Endothelial cell of umbilical vein (primary cell): ENCODE measurements at regions not wholly inside any gene's neighbourhood (a gene's known extent, or its start where the extent isn't known, plus 50 kb on each side); places are given as distances from the start of the nearest gene placed in this dataset.

Source experiments
- BruUV-seq: library from RNA; stranded (reverse); fragments of 400-500 nt; replicated peaks from 2 replicates; lab custom pipeline; 2021; lab: Mats Ljungman, UMichigan
- CTCF ChIA-PET: fragments of 300-600, 350-600 bp; sonication (Branson Sonifier 250); formaldehyde crosslinking; loops from one replicate; lab custom pipeline; 2021; ENCODE audit warnings: antibody characterized with exemption, inconsistent platforms; lab: Charles Lee
- POLR2A ChIA-PET: fragments of 300-600, 350-600 bp; sonication (Branson Sonifier 250); formaldehyde crosslinking; loops from one replicate; lab custom pipeline; 2021; ENCODE audit warnings: antibody characterized with exemption, inconsistent platforms; lab: Charles Lee
- DNase-seq: peaks from one replicate; pipeline ENCODE4 v3.0.0-alpha.2; 2011; ENCODE audit warnings: low read depth, low spot score
- FAIRE-seq: peaks from 2 replicates; lab custom pipeline; 2011; peaks lifted over from hg19 to GRCh38; lab: Jason Lieb, UNC
- H2AFZ ChIP-seq: 2 replicates; pipeline ENCODE4 v1.6.0; 2012; ENCODE audit warnings: low read depth, low read length, control low read depth, inconsistent platforms
- H3K27ac ChIP-seq: 2 replicates; pipeline ENCODE4 v1.5.1; 2011; ENCODE audit warnings: low read depth, mild to moderate bottlenecking, control low read depth, low read length, moderate library complexity; ENCODE audit not compliant: insufficient read depth
- H3K27me3 ChIP-seq, 2 experiments: 2 replicates each; pipeline versions ENCODE4 v1.6.0 to v1.6.1; 2011; ENCODE audit warnings: low read length in 2 of 2, mixed read lengths in 1 of 2; ENCODE audit not compliant: control insufficient read depth in 2 of 2, insufficient read depth in 2 of 2
- H3K36me3 ChIP-seq, 2 experiments: 2 replicates in 1 of 2; 3 replicates in 1 of 2; pipeline ENCODE4 v1.5.1; 2011; ENCODE audit warnings: low read length in 2 of 2, mild to moderate bottlenecking in 1 of 2, moderate library complexity in 1 of 2; ENCODE audit not compliant: control insufficient read depth in 2 of 2, insufficient read depth in 2 of 2; ENCODE audit errors: extremely low read depth in 1 of 2
- H3K4me1 ChIP-seq: 3 replicates; pipeline ENCODE4 v1.5.1; 2011; ENCODE audit warnings: mild to moderate bottlenecking, low read length; ENCODE audit not compliant: control insufficient read depth, insufficient read depth; ENCODE audit errors: extremely low read depth
- H3K4me2 ChIP-seq: 2 replicates; pipeline ENCODE4 v1.6.1; 2011; ENCODE audit warnings: low read length, control low read depth, mixed read lengths; ENCODE audit not compliant: insufficient read depth
- H3K4me3 ChIP-seq, 3 experiments: fragments of 200-600 bp in 1 of 3; sonication (generic), shearing (Covaris generic) in 1 of 3; replicated peaks in 1 of 3; 2 replicates each; pipeline ENCODE4 v1.5.1; 2011 to 2016; ENCODE audit warnings: control low read depth in 3 of 3, low read length in 3 of 3, mild to moderate bottlenecking in 2 of 3, inconsistent platforms in 1 of 3, low read depth in 1 of 3, moderate library complexity in 1 of 3; ENCODE audit not compliant: insufficient read depth in 1 of 3
- H3K79me2 ChIP-seq: 2 replicates; pipeline ENCODE4 v1.6.0; 2012; ENCODE audit warnings: low read length, inconsistent platforms; ENCODE audit not compliant: control insufficient read depth, insufficient read depth
- H3K9ac ChIP-seq: replicated peaks from 2 replicates; pipeline ENCODE3; 2011; ENCODE audit warnings: low read length, control low read depth; ENCODE audit not compliant: insufficient read depth; ENCODE audit errors: extremely low read depth
- H3K9me1 ChIP-seq: replicated peaks from 3 replicates; pipeline ENCODE4 v1.6.0; 2011; ENCODE audit warnings: mild to moderate bottlenecking, low read length; ENCODE audit not compliant: control insufficient read depth, insufficient read depth; ENCODE audit errors: extremely low read depth
- H3K9me3 ChIP-seq: replicated peaks from 2 replicates; pipeline ENCODE4 v1.5.1; 2012; ENCODE audit warnings: low read length, inconsistent platforms; ENCODE audit not compliant: control insufficient read depth, insufficient read depth
- H4K20me1 ChIP-seq: replicated peaks from 2 replicates; pipeline ENCODE3; 2011; ENCODE audit warnings: mild to moderate bottlenecking, low read length; ENCODE audit not compliant: control insufficient read depth, insufficient read depth; ENCODE audit errors: extremely low read depth
- CTCF ChIP-seq, 2 donors: IDR thresholded peaks; 1 replicate in 1 of 2; 2 replicates in 1 of 2; pipeline ENCODE4 v1.5.1; 2011; ENCODE audit warnings: low read length in 2 of 2, mild to moderate bottlenecking in 2 of 2, moderate library complexity in 2 of 2, control low read depth in 1 of 2, inconsistent platforms in 1 of 2, low read depth in 1 of 2; ENCODE audit not compliant: insufficient read depth in 1 of 2; ENCODE audit errors: extremely low read depth in 1 of 2
- EZH2 ChIP-seq: IDR thresholded peaks from 2 replicates; pipeline ENCODE4 v1.6.1; 2012; ENCODE audit warnings: borderline replicate concordance, low read depth, mild to moderate bottlenecking, moderate library complexity, low read length, inconsistent platforms; ENCODE audit not compliant: severe bottlenecking
- FOS ChIP-seq: IDR thresholded peaks from 2 replicates; pipeline ENCODE4 v1.6.1; 2011; ENCODE audit warnings: mild to moderate bottlenecking, low read length, moderate library complexity, borderline replicate concordance; ENCODE audit not compliant: insufficient read depth
- GATA2 ChIP-seq: IDR thresholded peaks from 2 replicates; pipeline ENCODE4 v1.7.0; 2011; ENCODE audit warnings: low read depth, mild to moderate bottlenecking, moderate library complexity, mixed read lengths, low read length; ENCODE audit not compliant: insufficient read length, insufficient read depth
- JUN ChIP-seq: IDR thresholded peaks from 2 replicates; pipeline ENCODE4 v1.6.1; 2011; ENCODE audit warnings: borderline replicate concordance, low read depth; ENCODE audit not compliant: insufficient read length, insufficient read depth
- MAX ChIP-seq: IDR thresholded peaks from 2 replicates; pipeline ENCODE4 v1.6.1; 2011; ENCODE audit not compliant: insufficient read depth, insufficient read length
- MYC ChIP-seq: IDR thresholded peaks from one replicate; pipeline ENCODE4 v1.6.1; 2011; ENCODE audit warnings: mild to moderate bottlenecking, low read depth, low read length
- POLR2A ChIP-seq: IDR thresholded peaks from 2 replicates; pipeline ENCODE4 v1.6.1; 2012; ENCODE audit warnings: low read depth, mild to moderate bottlenecking, control low read depth, low read length
- POLR2AphosphoS5 ChIP-seq: IDR thresholded peaks from 2 replicates; pipeline ENCODE4 v1.6.1; 2012; ENCODE audit warnings: low read depth, mild to moderate bottlenecking, control low read depth, low read length, moderate library complexity; ENCODE audit not compliant: insufficient read depth
- dilution Hi-C: fragments of 300-500 bp; cut with MboI; formaldehyde crosslinking; loops from one replicate; pipeline ENCODE4 v1.15.0; 2019; ENCODE audit warnings: low sequenced_read_pairs; ENCODE audit not compliant: extremely low pct_ligation_motif_present
- intact Hi-C: fragments of 100-400 bp; cut with micrococcal nuclease; formaldehyde crosslinking; loops from one replicate; pipeline ENCODE4 v1.10.0; 2022

- no TSS peak for BruUV-seq
- H3K27ac ChIP-seq: no peak overlapping the region
- no peaks in the 10 kb centered on the region for H3K9me1 ChIP-seq
- H3K4me1 ChIP-seq: no peaks in the 10 kb centered on the region
- no peak for DNase-seq
- POLR2A ChIA-PET: no interaction called here
- no peaks in the 10 kb centered on the region for H3K9me3 ChIP-seq
- no peaks in the 10 kb centered on the region for H3K27me3 ChIP-seq
- no peaks in the 10 kb centered on the region for H3K36me3 ChIP-seq
- no peak overlapping the region for H3K4me2 ChIP-seq
- no peak overlapping the region for H3K4me3 ChIP-seq
- no peak overlapping the region for H3K9ac ChIP-seq
- dilution Hi-C loops: no loop called here
- no peak for FAIRE-seq
- no peak overlapping the region for H2AFZ ChIP-seq
- TF ChIP-seq FOS: no peak
- TF ChIP-seq GATA2: no peak
- no peak for TF ChIP-seq POLR2A
- TF ChIP-seq JUN: no peak
- no peak for TF ChIP-seq MYC
- TF ChIP-seq EZH2: no peak
- no peak for TF ChIP-seq MAX
- TF ChIP-seq POLR2AphosphoS5: no peak
- no peak for TF ChIP-seq CTCF (IDR thresholded peaks at IDR 0.05; ENCODE audit: extremely low read depth in 1 of 2, insufficient read depth in 1 of 2, low read depth in 1 of 2, low read length in 2 of 2)
- intact Hi-C loops: no loop called here
- CTCF ChIA-PET: no interaction called here
- H4K20me1 ChIP-seq: no peaks in the 10 kb centered on the region
- H3K79me2 ChIP-seq: no peaks in the 10 kb centered on the region
Observed at GRCh38 chr10:64855941-64856340, 1334.7 kb downstream of the REEP3 start.
